GM12874 (cell line): ENCODE measurements at regions not wholly inside any gene's neighbourhood (a gene's known extent, or its start where the extent isn't known, plus 50 kb on each side); places are given as distances from the start of the nearest gene placed in this dataset.

Source experiments
- TF ChIP-seq, protein P1 (sequence below): IDR thresholded peaks from 2 replicates; pipeline ENCODE4 v1.5.1; 2011; ENCODE audit warnings: low read depth, mild to moderate bottlenecking, control low read depth, low read length, moderate library complexity; ENCODE audit not compliant: insufficient read depth

DNA sequence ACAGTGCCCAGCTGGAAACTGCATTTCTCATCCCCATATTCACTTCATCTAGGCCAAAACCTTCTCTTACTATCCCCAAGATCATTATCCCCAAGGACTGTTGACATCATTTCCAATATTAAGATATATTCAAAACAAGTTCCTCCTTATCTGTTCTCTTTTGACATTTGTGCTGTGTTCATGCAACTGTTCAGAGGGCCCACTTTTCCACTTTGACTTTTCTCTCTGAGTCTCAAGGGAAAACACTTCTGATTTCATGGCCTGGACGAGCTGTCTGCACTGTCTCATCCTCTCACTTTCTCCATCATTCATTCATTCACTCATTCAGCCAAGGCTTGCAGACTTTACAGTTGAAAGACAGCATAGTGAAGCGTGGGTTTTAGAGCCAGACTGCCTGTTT lies 173.7 kb upstream of the DAPK1 start:
- TF ChIP-seq, protein P1, sequence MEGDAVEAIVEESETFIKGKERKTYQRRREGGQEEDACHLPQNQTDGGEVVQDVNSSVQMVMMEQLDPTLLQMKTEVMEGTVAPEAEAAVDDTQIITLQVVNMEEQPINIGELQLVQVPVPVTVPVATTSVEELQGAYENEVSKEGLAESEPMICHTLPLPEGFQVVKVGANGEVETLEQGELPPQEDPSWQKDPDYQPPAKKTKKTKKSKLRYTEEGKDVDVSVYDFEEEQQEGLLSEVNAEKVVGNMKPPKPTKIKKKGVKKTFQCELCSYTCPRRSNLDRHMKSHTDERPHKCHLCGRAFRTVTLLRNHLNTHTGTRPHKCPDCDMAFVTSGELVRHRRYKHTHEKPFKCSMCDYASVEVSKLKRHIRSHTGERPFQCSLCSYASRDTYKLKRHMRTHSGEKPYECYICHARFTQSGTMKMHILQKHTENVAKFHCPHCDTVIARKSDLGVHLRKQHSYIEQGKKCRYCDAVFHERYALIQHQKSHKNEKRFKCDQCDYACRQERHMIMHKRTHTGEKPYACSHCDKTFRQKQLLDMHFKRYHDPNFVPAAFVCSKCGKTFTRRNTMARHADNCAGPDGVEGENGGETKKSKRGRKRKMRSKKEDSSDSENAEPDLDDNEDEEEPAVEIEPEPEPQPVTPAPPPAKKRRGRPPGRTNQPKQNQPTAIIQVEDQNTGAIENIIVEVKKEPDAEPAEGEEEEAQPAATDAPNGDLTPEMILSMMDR, result no peak

DNA sequence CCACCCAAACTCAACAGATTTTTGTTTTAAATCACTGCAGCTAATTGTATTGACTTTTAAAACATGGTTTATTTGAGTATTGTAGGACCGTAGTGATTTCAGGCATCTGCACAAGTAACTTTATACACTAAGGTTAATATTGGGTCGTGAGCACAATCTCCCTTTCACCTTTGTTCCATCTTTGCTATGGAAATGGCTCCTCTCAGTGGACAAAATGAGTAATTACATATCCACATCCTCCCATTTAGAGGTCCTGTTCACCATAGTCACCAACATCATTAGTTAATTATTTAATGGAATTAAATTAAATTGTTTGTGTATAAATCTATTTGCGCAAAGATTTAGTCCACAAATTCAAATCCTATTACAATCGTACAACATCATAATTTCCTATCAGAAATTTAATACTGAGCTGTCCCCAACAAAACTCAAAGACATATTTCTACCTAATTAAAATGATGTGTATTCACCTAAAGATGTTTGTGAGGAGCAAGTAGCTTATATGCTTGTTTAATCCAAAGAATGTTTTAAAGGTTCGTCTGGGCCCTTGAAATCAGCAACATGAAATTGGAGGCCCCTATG lies 173.0 kb upstream of the DAPK1 start:
- TF ChIP-seq, protein P1, result peak; percentile 46; the same call in 1 of the 2 replicates

DNA sequence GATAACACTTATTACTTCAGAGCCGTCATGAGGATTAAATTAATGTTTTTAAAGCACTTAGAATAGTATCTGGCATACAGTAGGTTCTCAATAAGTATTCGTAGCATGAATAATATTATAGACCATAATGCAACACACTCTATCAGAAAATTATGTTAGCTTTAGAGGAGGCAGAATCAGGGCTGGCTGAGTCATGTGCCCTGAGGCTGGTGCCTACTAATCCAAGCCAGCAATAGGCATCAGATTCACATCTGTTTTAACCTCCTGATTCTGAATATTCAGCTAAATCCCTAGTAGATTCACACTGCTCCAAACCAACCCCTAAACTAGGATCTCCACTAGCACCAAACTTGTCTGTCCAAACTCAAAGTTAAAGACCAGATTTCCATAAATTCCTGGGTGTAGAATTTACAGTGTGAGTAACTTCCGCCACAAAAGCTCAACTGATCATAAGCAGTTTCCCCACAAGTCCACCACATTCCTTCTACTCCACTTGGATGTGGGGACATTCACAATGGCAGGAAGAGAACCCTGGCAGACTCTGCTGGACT lies 170.0 kb upstream of the DAPK1 start:
- TF ChIP-seq, protein P1, result no peak

DNA sequence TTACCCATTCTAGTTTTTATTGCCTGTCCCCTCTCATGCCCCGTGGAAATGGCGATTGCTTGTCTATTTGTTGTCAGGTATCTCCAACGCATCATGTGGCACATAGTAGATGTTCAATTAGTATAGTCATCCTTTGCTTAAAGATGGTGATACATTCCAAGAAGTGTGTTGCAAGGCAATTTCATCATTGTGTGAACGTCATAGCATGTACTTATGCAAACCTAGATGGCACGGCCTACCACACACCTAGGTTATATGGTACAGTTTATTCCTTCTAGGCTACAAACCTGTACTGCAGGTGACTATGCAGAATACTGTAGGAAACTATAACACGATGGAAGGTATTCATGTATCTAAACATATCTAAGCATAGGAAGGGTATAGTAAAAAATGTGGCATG lies 163.9 kb upstream of the DAPK1 start:
- TF ChIP-seq, protein P1, result no peak

DNA sequence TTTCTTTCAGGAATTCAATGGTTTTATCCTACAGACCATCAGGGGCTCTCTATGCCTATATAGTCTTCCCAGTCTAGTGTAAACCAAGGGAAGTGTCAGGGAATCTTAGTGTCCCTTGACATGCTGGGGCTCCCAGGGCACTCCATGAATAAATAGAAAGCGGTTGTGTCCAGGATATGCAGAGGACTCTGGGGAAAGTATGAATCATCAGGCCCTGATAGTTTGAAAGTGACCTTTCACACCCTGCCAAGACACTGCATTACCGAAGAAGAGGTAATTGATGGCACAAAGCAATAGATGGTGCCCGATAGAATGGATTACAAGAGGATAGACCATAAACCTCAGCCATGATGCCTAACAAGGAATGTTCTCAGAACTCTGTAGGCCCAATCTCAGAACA lies 163.3 kb upstream of the DAPK1 start:
- TF ChIP-seq, protein P1, result no peak

DNA sequence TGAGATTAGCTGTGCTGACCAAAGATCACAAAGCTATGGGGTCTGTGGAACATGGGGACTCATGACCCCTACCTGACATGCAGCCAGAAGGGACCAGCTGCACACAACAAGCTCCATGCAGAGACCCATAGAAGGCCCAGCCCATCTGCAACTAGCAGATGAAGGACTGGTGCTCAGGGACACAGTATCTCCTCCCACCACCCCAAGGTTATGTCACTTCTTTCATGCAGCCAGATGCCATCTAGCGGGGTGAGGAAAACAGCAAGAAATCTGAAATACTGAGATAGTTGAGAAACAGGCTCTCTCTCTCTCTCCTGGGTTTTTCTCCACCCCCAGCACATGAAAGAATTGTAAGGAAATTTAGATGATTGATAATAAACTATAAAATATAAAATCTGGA lies 161.3 kb upstream of the DAPK1 start:
- TF ChIP-seq, protein P1, result peak; percentile 21; the same call in 1 of the 2 replicates

DNA sequence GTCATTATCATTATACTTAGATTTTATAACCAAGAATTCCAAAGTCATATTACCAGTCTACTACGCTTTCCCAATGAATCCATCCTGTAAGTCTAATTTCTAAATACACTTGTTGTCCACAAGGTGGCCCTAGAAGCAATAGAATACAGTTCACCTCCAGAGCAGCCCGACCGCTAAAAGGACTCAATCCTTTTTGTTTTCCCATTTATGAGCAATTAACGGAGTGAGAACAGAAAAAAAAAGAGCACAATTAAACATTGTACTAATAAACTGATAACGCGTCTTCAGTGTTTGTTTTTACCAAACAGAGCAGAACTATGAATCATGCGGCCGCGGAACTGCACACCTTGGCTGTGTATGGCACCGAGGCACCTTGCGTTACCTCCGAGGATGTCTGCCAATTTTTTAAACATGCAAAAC lies 160.7 kb upstream of the DAPK1 start:
- TF ChIP-seq, protein P1, result peak; percentile 35; the same call in 1 of the 2 replicates
